IMR-90 (cell line): ENCODE measurements at regions not wholly inside any gene's neighbourhood (a gene's known extent, or its start where the extent isn't known, plus 50 kb on each side); places are given as distances from the start of the nearest gene placed in this dataset.

Experiments
- CEBPB ChIP-seq: IDR thresholded peaks from 2 replicates; pipeline ENCODE4 v1.6.1; 2012; ENCODE audit warnings: low read depth, low read length, improper control_type of control experiment
- CHD1 ChIP-seq: IDR thresholded peaks from 2 replicates; pipeline ENCODE4 v1.6.1; 2012; ENCODE audit warnings: low read depth, low read length, improper control_type of control experiment
- CTCF ChIP-seq: conservative IDR thresholded peaks from 2 replicates; pipeline ENCODE4 v1.5.1; 2012; ENCODE audit warnings: mild to moderate bottlenecking, low read depth, low read length, improper control_type of control experiment
- FOS ChIP-seq: fragments of 150-350 bp; IDR thresholded peaks from 2 replicates; pipeline ENCODE4 v1.6.1; 2016; ENCODE audit warnings: low read depth, low read length
- MAFK ChIP-seq: IDR thresholded peaks from 2 replicates; pipeline ENCODE4 v1.6.1; 2012; ENCODE audit warnings: low read depth, low read length, improper control_type of control experiment
- NFE2L2 ChIP-seq: fragments of 150-350 bp; IDR thresholded peaks from 2 replicates; pipeline ENCODE4 v1.6.1; 2016; ENCODE audit warnings: low read depth, mild to moderate bottlenecking, low read length
- POLR2A ChIP-seq: IDR thresholded peaks from 2 replicates; pipeline ENCODE4 v1.6.1; 2012; ENCODE audit warnings: mild to moderate bottlenecking, low read depth, low read length
- RAD21 ChIP-seq: IDR thresholded peaks from 2 replicates; pipeline ENCODE4 v1.6.1; 2012; ENCODE audit warnings: low read length, improper control_type of control experiment
- RCOR1 ChIP-seq: IDR thresholded peaks from 2 replicates; pipeline ENCODE4 v1.6.1; 2012; ENCODE audit warnings: mild to moderate bottlenecking, low read length, improper control_type of control experiment; ENCODE audit not compliant: insufficient replicate concordance
- RFX5 ChIP-seq: IDR thresholded peaks from 2 replicates; pipeline ENCODE4 v1.8.0; 2012; ENCODE audit warnings: low read depth, mild to moderate bottlenecking, low read length, moderate library complexity
- SMC3 ChIP-seq: fragments of 150-350 bp; IDR thresholded peaks from 2 replicates; pipeline ENCODE4 v1.6.1; 2016; ENCODE audit warnings: low read depth, mild to moderate bottlenecking, antibody characterized with exemption, low read length, moderate library complexity
- USF2 ChIP-seq: fragments of 150-350 bp; IDR thresholded peaks from 2 replicates; pipeline ENCODE4 v1.6.1; 2017; ENCODE audit warnings: mild to moderate bottlenecking, antibody characterized with exemption, low read length, low read depth

GRCh38 chr5:4533457-4534105 lies 606.5 kb upstream of the ADAMTS16 start:
- no peak for TF ChIP-seq USF2
- no peak for TF ChIP-seq CTCF
- TF ChIP-seq POLR2A, result no peak
- no peak for TF ChIP-seq RAD21
- no peak for TF ChIP-seq CHD1
- no peak for TF ChIP-seq CEBPB
- TF ChIP-seq FOS, result no peak
- no peak for TF ChIP-seq RFX5
- TF ChIP-seq NFE2L2, result no peak
- no peak for TF ChIP-seq RCOR1
- TF ChIP-seq SMC3, result no peak
- no peak for TF ChIP-seq MAFK
